ENCODE measurements at regions not wholly inside any gene's neighbourhood (a gene's known extent, or its start where the extent isn't known, plus 50 kb on each side); places are given as distances from the start of the nearest gene placed in this dataset.
"Not testable (repeated sequence)": the region's sequence is repeated elsewhere in the genome, so short reads cannot be mapped to it uniquely, and the experiment has no call there.

DNA sequence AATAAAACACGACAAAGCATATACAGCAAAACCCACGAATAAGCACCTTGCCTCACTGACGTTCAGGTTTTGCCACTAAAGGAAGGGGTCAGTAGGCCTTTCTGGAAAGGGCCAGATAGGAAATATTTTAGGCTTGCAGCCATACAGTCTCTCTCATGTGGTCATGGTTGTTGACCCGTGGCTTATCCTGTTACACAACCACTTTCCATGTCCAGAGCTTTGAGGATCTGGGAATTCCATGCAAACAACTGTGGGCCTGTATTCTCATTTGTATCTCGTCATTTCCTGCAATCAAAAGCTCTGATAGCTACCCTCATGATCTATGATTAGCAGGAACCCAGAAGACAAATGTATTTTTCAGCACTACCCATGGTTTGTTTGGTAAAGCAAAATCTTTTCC, 108.3 kb downstream of the DRD1 start:
- Histone ChIP-seq H3K27me3 (no peaks in the 10 kb centered on the region), H3K4me3 (no peak overlapping the region), H3K27ac (no peak overlapping the region), H3K4me1 (no peaks in the 10 kb centered on the region), H3K9me3 (no peaks in the 10 kb centered on the region), H3K36me3 (no peaks in the 10 kb centered on the region)
- TF ChIP-seq, protein P1, sequence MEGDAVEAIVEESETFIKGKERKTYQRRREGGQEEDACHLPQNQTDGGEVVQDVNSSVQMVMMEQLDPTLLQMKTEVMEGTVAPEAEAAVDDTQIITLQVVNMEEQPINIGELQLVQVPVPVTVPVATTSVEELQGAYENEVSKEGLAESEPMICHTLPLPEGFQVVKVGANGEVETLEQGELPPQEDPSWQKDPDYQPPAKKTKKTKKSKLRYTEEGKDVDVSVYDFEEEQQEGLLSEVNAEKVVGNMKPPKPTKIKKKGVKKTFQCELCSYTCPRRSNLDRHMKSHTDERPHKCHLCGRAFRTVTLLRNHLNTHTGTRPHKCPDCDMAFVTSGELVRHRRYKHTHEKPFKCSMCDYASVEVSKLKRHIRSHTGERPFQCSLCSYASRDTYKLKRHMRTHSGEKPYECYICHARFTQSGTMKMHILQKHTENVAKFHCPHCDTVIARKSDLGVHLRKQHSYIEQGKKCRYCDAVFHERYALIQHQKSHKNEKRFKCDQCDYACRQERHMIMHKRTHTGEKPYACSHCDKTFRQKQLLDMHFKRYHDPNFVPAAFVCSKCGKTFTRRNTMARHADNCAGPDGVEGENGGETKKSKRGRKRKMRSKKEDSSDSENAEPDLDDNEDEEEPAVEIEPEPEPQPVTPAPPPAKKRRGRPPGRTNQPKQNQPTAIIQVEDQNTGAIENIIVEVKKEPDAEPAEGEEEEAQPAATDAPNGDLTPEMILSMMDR (IDR thresholded peaks at IDR 0.05): no peak
- no peak for DNase-seq (ENCODE audit: low spot score)

DNA sequence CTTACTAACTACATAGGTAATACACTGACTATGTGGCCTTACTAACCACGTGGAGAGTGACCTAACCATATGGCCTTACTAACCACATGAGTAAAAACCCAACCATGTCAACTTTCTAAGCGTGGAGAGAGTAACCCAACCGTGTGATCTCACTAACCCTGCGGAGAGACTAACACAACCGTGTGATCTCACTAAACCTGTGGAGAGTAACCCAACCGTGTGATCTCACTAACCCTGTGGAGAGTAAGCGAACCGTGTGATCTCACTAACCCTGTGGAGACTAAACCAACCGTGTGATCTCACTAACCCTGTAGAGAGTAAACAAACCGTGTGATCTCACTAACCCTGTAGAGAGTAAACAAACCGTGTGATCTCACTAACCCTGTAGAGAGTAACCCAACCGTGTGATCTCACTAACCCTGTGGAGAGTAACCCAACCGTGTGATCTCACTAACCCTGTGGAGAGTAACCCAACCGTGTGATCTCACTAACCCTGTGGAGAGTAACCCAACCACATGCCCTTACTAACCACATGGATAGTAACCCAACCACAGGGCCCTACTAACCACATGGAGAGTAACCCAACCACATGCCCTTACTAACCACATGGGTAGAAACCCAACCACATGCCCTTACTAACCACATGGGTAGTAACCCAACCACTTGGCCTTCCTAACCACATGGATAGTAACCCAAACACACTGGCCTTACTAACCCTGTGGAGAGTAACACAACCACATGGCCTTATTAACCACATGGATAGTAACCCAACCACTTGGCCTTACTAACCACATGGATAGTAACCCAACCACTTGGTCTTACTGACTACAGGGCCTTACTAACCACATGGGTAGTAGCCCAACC, 112.6 kb downstream of the DRD1 start:
- not testable (repeated sequence) for DNase-seq (ENCODE audit: low spot score); H3K4me3 ChIP-seq; H3K9me3 ChIP-seq; H3K4me1 ChIP-seq; H3K27me3 ChIP-seq; H3K36me3 ChIP-seq; H3K27ac ChIP-seq

DNA sequence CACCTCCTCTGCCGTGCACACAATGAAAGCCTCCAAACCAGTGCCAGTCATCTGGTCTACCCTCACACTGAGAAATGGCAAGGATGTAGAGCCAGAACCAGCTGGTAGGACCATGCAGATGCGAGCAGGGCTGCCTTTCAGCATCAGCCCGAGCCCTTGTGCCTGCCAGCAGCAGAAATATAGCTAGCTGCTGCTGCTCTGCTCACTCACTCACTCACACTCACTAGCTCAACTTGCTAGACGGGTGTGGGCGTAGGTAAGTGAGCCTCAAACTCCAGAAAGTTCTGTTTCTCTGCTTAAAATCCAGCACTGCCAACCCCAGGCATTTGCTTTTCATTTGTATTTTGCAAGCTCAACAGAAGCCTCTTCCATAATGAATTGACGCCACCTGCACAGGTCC, 114.0 kb downstream of the DRD1 start:
- DNase-seq (ENCODE audit: low spot score): no peak
- TF ChIP-seq, protein P1 (IDR thresholded peaks at IDR 0.05): no peak
- Histone ChIP-seq H3K27ac (no peak overlapping the region), H3K4me3 (no peak overlapping the region), H3K9me3 (no peaks in the 10 kb centered on the region), H3K36me3 (no peaks in the 10 kb centered on the region), H3K27me3 (no peaks in the 10 kb centered on the region), H3K4me1 (no peaks in the 10 kb centered on the region)

DNA sequence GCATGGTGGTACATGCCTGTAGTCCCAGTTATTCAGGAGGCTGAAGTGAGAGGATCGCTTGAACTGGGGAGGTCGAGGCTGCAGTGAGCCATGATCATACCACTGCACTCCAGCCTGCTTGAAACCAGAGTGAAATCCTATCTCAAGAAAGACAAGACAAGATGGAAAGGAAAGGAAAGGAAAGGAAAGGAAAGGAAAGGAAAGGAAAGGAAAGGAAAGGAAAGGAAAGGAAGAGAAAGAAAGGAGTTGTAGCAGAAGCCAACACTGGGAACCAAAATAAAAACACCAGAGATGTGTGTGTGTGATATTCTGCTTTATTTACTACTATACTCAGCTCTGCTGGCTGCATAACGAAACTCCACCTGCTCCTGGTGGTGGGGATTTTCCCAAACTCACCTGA, 115.3 kb downstream of the DRD1 start:
- no peak overlapping the region for H3K4me3 ChIP-seq
- H3K36me3 ChIP-seq: no peaks in the 10 kb centered on the region
- DNase-seq (ENCODE audit: low spot score): no peak
- H3K9me3 ChIP-seq: no peaks in the 10 kb centered on the region
- TF ChIP-seq, protein P1 (IDR thresholded peaks at IDR 0.05): no peak
- H3K4me1 ChIP-seq: no peaks in the 10 kb centered on the region
- H3K27ac ChIP-seq: no peak overlapping the region
- H3K27me3 ChIP-seq: no peaks in the 10 kb centered on the region

DNA sequence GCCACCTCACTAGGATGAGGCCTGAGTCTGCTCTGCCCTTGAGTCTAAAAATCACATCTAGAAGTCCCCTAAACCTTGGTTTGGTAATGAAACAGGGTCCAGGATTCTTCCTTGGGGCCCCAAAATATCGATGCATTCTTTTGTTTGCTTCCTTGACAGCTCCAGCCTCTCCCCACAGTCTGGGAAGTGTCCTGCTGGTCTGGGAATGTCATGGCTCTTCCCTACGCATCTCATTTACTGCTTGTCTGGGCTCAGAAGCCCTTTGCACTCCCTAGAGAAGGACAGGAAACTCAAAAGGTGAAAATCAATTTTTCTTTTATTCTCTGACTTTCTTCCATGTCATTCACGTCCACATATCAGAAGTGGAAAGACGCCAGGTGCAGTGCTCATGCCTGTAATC, 115.8 kb downstream of the DRD1 start:
- Histone ChIP-seq H3K27me3 (no peaks in the 10 kb centered on the region), H3K4me3 (no peak overlapping the region), H3K9me3 (no peaks in the 10 kb centered on the region), H3K27ac (no peak overlapping the region), H3K4me1 (no peaks in the 10 kb centered on the region), H3K36me3 (no peaks in the 10 kb centered on the region)
- TF ChIP-seq, protein P1 (IDR thresholded peaks at IDR 0.05): no peak
- DNase-seq (ENCODE audit: low spot score): no peak

DNA sequence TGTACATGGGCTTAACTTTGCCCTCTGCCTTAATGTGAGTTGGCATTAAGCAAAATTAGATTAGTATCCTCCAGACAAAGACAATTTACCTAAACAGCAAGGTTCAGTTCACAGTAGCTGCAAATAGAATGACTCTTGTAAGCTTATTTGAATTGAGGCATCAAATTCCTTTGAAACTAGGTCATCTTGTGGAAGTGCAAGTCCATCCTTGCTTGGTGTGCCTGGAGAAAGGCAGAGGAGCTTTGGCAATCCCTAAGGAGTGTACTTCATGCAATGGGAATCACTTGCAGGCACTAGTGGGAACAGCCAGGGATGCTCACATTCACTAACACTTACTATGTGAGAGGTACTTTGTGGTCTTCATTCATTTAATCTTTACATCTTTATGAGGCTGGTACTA, 118.3 kb downstream of the DRD1 start:
- Histone ChIP-seq H3K4me3 (no peak overlapping the region), H3K4me1 (no peaks in the 10 kb centered on the region), H3K27me3 (no peaks in the 10 kb centered on the region), H3K9me3 (no peaks in the 10 kb centered on the region), H3K27ac (no peak overlapping the region), H3K36me3 (no peaks in the 10 kb centered on the region)
- TF ChIP-seq, protein P1 (IDR thresholded peaks at IDR 0.05): no peak
- DNase-seq (ENCODE audit: low spot score): no peak
